ENCODE measurements at regions not wholly inside any gene's neighbourhood (a gene's known extent, or its start where the extent isn't known, plus 50 kb on each side); places are given as distances from the start of the nearest gene placed in this dataset.
"Not testable (repeated sequence)": the region's sequence is repeated elsewhere in the genome, so short reads cannot be mapped to it uniquely, and the experiment has no call there.

DNA sequence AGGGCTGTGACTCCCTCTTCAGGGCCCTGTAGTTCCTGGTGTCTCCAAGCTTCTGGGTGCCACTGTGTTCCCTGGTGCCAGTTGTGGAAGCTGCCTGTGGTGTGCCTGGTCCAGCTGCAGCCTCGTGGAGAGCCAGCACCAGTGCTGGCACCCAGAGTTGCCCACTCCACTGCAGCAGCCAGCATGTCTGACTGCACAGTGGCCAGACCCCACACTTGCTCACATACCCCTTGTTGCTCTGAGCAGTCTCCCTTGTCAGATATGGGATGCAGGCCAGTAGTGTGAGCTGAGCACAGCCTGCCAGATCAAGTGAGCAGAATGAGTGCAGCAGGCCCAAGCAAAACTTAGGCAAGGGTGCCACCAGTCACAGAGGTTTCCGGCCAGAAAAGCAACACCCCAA is 108.6 kb downstream of the ZMAT1 start:
- Histone ChIP-seq H3K4me3 (no peak overlapping the region), H3K27me3 (ENCODE audit: insufficient read depth) (no peaks in the 10 kb centered on the region), H3K9me2 (ENCODE audit: insufficient read depth) (no peaks in the 10 kb centered on the region), H3K4me2 (no peak overlapping the region), H3F3A (replicated peaks; ENCODE audit: low read depth) (no peaks in the 10 kb centered on the region), H3K4me1 (ENCODE audit: insufficient read depth) (no peaks in the 10 kb centered on the region), H2AFZ (no peak overlapping the region), H3K27ac (ENCODE audit: low read depth) (no peak overlapping the region), H4K20me1 (replicated peaks; ENCODE audit: insufficient read depth) (no peaks in the 10 kb centered on the region), H3K36me3 (ENCODE audit: insufficient read depth) (no peaks in the 10 kb centered on the region), H3K79me2 (replicated peaks; ENCODE audit: insufficient read depth) (no peaks in the 10 kb centered on the region)
- no peak for DNase-seq (ENCODE audit: low spot score)
- Mint-ChIP-seq H3K9me3 (peaks cover 10% of the 10 kb centered on the region; the same call in 2 of the 3 replicates), H3K4me1 (no peaks in the 10 kb centered on the region; the same call in 2 of the 3 replicates), H3K27ac (no peak overlapping the region), H3K27me3 (ENCODE audit: insufficient read depth, low read depth, poor library complexity) (peaks cover 3% of the 10 kb centered on the region), H3K4me3 (no peak overlapping the region), H3K36me3 (ENCODE audit: low read depth) (no peaks in the 10 kb centered on the region; the same call in 2 of the 3 replicates)
- TF ChIP-seq CTCF (conservative IDR thresholded peaks at IDR 0.05; ENCODE audit: low read depth in 2 of 2) (no peak), POLR2AphosphoS5 (IDR thresholded peaks at IDR 0.05; ENCODE audit: low read depth) (no peak)
- ATAC-seq: no peak

GRCh38 chrX:101817739-101818138 is 114.1 kb downstream of the ZMAT1 start:
- H3K36me3 ChIP-seq (ENCODE audit: insufficient read depth); H3K27me3 ChIP-seq (ENCODE audit: insufficient read depth); H3K36me3 Mint-ChIP-seq (ENCODE audit: low read depth); H3K4me2 ChIP-seq; H3F3A ChIP-seq (replicated peaks; ENCODE audit: low read depth); H3K4me3 ChIP-seq; H3K27me3 Mint-ChIP-seq (ENCODE audit: insufficient read depth, low read depth, poor library complexity); H3K4me3 Mint-ChIP-seq; H3K27ac Mint-ChIP-seq; DNase-seq (ENCODE audit: low spot score); ATAC-seq; H3K4me1 Mint-ChIP-seq; H4K20me1 ChIP-seq (replicated peaks; ENCODE audit: insufficient read depth); H3K4me1 ChIP-seq (ENCODE audit: insufficient read depth); H3K79me2 ChIP-seq (replicated peaks; ENCODE audit: insufficient read depth); H3K9me2 ChIP-seq (ENCODE audit: insufficient read depth); H3K27ac ChIP-seq (ENCODE audit: low read depth); H2AFZ ChIP-seq: not testable (repeated sequence)
- H3K9me3 Mint-ChIP-seq: peaks cover 40% of the 10 kb centered on the region

DNA sequence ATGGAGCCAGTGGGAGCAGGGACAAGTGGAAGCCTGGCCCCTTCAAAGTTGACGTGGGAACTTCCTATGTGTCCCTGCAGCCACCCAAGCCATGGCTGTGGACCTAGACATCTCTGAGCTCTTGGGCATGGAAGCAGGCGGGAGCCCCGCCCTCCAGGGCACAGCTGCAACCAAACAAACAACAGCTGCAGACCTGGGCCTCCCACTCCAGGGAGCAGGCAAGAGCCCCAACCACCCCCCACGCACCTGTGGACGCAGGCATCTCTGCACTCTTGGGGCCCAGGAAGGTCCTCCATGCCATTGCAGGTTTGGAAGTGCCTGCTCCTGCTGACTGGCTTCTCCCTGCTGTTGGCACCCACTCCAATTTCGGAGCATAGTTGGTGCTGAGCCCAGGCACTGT is 118.6 kb downstream of the ZMAT1 start:
- Histone ChIP-seq H4K20me1 (replicated peaks; ENCODE audit: insufficient read depth) (no peaks in the 10 kb centered on the region), H3K27ac (ENCODE audit: low read depth) (no peak overlapping the region), H3K4me3 (no peak overlapping the region), H3K36me3 (ENCODE audit: insufficient read depth) (no peaks in the 10 kb centered on the region), H2AFZ (no peak overlapping the region), H3K27me3 (ENCODE audit: insufficient read depth) (no peaks in the 10 kb centered on the region), H3K4me2 (no peak overlapping the region), H3K9me2 (ENCODE audit: insufficient read depth) (no peaks in the 10 kb centered on the region), H3F3A (replicated peaks; ENCODE audit: low read depth) (no peaks in the 10 kb centered on the region), H3K79me2 (replicated peaks; ENCODE audit: insufficient read depth) (no peaks in the 10 kb centered on the region), H3K4me1 (ENCODE audit: insufficient read depth) (no peaks in the 10 kb centered on the region)
- H3K36me3 Mint-ChIP-seq (ENCODE audit: low read depth): peaks cover 8% of the 10 kb centered on the region; the same call in 2 of the 3 replicates
- no peak for TF ChIP-seq STAT1 (IDR thresholded peaks at IDR 0.05; ENCODE audit: unreplicated experiment)
- TF ChIP-seq CREB1 (CRISPR knock-in tag; IDR thresholded peaks at IDR 0.05; ENCODE audit: low read depth): no peak
- no peak for TF ChIP-seq NANOG (IDR thresholded peaks at IDR 0.05; ENCODE audit: borderline replicate concordance)
- TF ChIP-seq POLR2AphosphoS5 (IDR thresholded peaks at IDR 0.05; ENCODE audit: low read depth): no peak
- no peak for TF ChIP-seq ZNF114 (CRISPR knock-in tag; IDR thresholded peaks at IDR 0.05)
- no peak for TF ChIP-seq EZH2phosphoT487 (IDR thresholded peaks at IDR 0.05; ENCODE audit: unreplicated experiment)
- no peak overlapping the region for H3K4me3 Mint-ChIP-seq
- peaks cover 49% of the 10 kb centered on the region for H3K9me3 Mint-ChIP-seq
- no peak overlapping the region for H3K27ac Mint-ChIP-seq
- peaks cover 1% of the 10 kb centered on the region for H3K27me3 Mint-ChIP-seq (ENCODE audit: insufficient read depth, low read depth, poor library complexity)
- ATAC-seq (no peak), DNase-seq (ENCODE audit: low spot score) (no peak)
- H3K4me1 Mint-ChIP-seq: no peaks in the 10 kb centered on the region
